ENCODE measurements at regions not wholly inside any gene's neighbourhood (a gene's known extent, or its start where the extent isn't known, plus 50 kb on each side); places are given as distances from the start of the nearest gene placed in this dataset.

DNA sequence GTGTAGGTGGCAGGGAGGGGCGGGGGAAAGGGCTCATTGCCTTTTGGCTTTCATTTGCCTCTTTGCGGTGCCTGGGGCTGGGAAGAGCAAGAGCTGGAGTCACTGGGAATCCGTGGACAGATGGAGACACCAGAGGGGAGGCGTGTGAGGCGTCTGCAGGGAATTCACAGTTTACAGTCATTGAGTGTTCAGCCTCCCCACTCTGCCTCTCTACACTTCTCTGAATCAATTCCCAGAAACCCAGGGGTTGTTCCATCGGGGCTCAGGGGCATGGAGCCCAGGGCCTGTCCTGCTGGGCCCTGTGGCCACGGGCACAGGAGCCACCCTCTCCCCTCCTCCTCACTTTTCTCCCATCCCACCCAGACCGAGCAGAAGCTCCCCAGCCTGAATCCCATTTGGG lies 160.5 kb upstream of the NAV2 start:
- DNase-seq, result no peak
- Mint-ChIP-seq H3K27me3 (ENCODE audit: low read depth) (peaks cover 2% of the 10 kb centered on the region), H3K36me3 (ENCODE audit: low read depth) (no peaks in the 10 kb centered on the region), H3K4me3 (no peak overlapping the region), H3K27ac (no peak overlapping the region), H3K4me1 (ENCODE audit: low read depth) (no peaks in the 10 kb centered on the region), H3K9me3 (ENCODE audit: insufficient read depth) (no peaks in the 10 kb centered on the region)
- no peak for ATAC-seq
- CTCF ChIA-PET, result interaction anchor here (0.8 to 1.2 kb wide), 3 partner anchors 9 to 481 kb away, joined by 3 to 6 read pairs (median 5); no protein-coding TSS in a partner anchor
- POLR2A ChIA-PET, result no interaction called here

DNA sequence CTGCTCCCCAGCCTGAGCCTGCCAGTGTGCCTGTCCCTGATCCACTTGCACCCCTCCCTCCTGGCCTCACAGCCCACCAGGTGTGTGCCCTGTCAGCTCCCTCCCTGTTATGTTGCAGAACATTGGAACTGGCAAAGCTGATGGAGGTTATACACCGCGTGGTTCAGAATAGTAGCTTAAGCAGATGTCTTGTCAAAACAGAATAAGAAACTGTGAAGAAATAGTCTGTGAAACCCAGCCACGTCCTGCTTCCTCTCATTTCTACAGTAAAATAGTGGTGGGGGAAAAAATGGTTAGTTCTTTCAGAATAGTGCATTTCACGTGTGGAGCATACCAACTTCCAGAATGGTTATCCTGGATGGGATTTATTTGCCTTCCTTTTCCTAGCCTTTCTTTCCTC lies 161.2 kb upstream of the NAV2 start:
- POLR2A ChIA-PET, result no interaction called here

DNA sequence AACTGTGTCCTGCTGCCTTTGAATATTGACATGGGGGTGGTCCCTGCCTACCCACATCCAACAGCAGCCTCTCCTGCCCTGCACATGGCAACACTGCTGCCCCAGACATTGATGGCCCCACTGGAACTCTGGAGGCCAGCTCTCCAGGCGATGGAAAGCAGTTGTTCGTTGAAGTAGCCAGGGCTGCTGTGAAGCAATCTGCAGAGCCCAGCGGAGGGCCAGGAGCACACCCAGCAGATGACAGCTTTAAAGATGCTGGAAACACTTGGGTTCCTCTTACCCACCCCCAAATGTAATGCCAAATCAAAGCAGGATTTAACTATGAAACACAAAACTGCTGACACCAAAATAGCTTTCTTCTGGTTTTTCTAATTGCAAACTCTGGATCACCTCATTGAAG lies 165.6 kb upstream of the NAV2 start:
- H3K4me3 Mint-ChIP-seq, result no peak overlapping the region
- POLR2A ChIA-PET, result no interaction called here
- no peak for ATAC-seq
- H3K27ac Mint-ChIP-seq, result no peak overlapping the region
- no peak for DNase-seq
- no peaks in the 10 kb centered on the region for H3K27me3 Mint-ChIP-seq (ENCODE audit: low read depth)
- H3K9me3 Mint-ChIP-seq (ENCODE audit: insufficient read depth), result no peaks in the 10 kb centered on the region
- H3K36me3 Mint-ChIP-seq (ENCODE audit: low read depth), result no peaks in the 10 kb centered on the region
- H3K4me1 Mint-ChIP-seq (ENCODE audit: low read depth), result no peaks in the 10 kb centered on the region
- CTCF ChIA-PET, result interaction anchor here (1.4 kb wide), 1 partner anchor 476 kb away, joined by 4 read pairs; no protein-coding TSS in a partner anchor

More for the DNA sequence above, 161.2 kb upstream of the NAV2 start:
- Mint-ChIP-seq H3K4me1 (ENCODE audit: low read depth) (no peaks in the 10 kb centered on the region), H3K36me3 (ENCODE audit: low read depth) (no peaks in the 10 kb centered on the region), H3K27ac (no peak overlapping the region), H3K4me3 (no peak overlapping the region), H3K27me3 (ENCODE audit: low read depth) (peaks cover 2% of the 10 kb centered on the region), H3K9me3 (ENCODE audit: insufficient read depth) (no peaks in the 10 kb centered on the region)
- no peak for ATAC-seq
- CTCF ChIA-PET, result interaction anchor here (2.0 kb wide), 1 partner anchor 480 kb away, joined by 7 read pairs; no protein-coding TSS in a partner anchor
- no peak for DNase-seq

DNA sequence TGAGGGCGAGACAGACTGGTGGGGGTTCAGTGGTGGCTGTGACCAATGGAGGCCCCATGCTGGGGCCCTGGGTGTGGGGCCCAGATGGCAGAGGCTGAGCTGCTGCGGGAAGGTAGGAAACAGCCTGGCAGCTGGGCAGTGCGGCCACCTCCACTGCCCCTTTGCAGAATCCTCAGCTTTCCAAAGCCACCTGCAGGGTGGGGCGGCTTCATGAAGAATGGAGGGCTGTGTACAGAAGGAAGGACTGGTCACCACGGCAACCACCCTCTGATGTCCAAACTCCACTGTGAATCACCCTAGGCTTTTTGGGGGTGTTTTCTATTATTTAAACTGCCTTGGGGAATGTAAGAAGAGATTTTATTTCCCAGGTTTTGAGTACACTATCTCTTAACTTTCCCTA lies 166.3 kb upstream of the NAV2 start:
- no peak overlapping the region for H3K27ac Mint-ChIP-seq
- DNase-seq, result no peak
- CTCF ChIA-PET, result interaction anchor here (1.4 kb wide), 1 partner anchor 475 kb away, joined by 4 read pairs; no protein-coding TSS in a partner anchor
- no peak for ATAC-seq
- POLR2A ChIA-PET, result no interaction called here
- H3K36me3 Mint-ChIP-seq (ENCODE audit: low read depth), result no peaks in the 10 kb centered on the region
- H3K4me1 Mint-ChIP-seq (ENCODE audit: low read depth), result no peaks in the 10 kb centered on the region
- H3K4me3 Mint-ChIP-seq, result no peak overlapping the region
- no peaks in the 10 kb centered on the region for H3K27me3 Mint-ChIP-seq (ENCODE audit: low read depth)
- no peaks in the 10 kb centered on the region for H3K9me3 Mint-ChIP-seq (ENCODE audit: insufficient read depth)

DNA sequence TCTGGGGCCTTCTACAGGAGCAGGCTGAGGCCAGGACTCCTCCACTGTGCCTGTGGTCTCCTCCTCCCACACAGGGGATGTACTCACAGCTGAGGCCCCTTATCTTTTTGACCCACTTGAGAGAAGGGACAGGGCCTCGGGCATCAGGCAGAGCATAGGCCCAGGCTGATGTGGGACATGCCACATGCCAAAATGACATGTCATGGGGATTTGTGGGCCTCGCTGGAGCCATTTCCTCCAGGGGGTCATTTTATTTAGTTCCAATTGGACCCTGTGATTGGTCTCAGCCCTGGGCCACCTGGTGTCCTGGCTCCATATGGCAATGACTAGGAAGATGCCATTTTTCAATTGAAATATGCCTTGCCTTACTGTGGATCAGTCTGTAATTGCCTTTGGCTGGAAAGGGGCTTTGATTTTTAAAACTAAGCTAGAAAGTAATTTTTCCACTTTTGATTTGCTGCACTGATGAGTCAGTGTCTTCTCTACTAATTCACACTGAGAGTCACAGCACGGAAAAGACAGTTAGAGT lies 171.1 kb upstream of the NAV2 start:
- DNase-seq (no peak), ATAC-seq (no peak)
- ChIA-PET POLR2A (no interaction called here), CTCF (interaction anchor here (1.2 to 2.3 kb wide), 4 partner anchors 11 to 471 kb away, joined by 3 to 6 read pairs (median 5); no protein-coding TSS in a partner anchor)
- H3K4me3 Mint-ChIP-seq, result no peak overlapping the region
- H3K27me3 Mint-ChIP-seq (ENCODE audit: low read depth), result no peaks in the 10 kb centered on the region
- H3K36me3 Mint-ChIP-seq (ENCODE audit: low read depth), result no peaks in the 10 kb centered on the region
- H3K4me1 Mint-ChIP-seq (ENCODE audit: low read depth), result no peaks in the 10 kb centered on the region
- H3K27ac Mint-ChIP-seq, result no peak overlapping the region
- no peaks in the 10 kb centered on the region for H3K9me3 Mint-ChIP-seq (ENCODE audit: insufficient read depth)

DNA sequence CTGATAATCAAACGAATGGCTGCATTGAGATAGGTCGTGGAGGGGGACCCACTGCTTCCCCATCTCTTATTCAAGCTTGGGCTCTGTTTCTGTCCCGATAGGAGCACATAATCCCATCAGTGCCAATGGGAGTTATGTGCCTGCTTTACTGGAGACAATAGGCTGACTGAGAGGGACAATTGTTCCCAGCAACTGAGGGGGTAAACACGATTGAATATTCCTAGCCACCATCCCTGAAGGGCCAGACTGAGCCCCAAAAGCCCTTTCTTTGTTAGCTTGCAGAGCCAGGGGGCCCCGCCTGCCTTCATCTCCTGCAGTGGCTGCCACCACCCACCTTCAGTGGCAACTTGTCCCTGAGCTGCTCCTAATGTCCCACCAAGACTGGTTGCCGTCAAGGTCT lies 172.8 kb upstream of the NAV2 start:
- ATAC-seq (no peak), DNase-seq (no peak)
- Mint-ChIP-seq H3K9me3 (ENCODE audit: insufficient read depth) (no peaks in the 10 kb centered on the region), H3K27me3 (ENCODE audit: low read depth) (peaks cover 2% of the 10 kb centered on the region), H3K4me3 (no peak overlapping the region), H3K4me1 (ENCODE audit: low read depth) (no peaks in the 10 kb centered on the region), H3K27ac (no peak overlapping the region), H3K36me3 (ENCODE audit: low read depth) (no peaks in the 10 kb centered on the region)
- CTCF ChIA-PET, result no interaction called here
- POLR2A ChIA-PET, result no interaction called here

DNA sequence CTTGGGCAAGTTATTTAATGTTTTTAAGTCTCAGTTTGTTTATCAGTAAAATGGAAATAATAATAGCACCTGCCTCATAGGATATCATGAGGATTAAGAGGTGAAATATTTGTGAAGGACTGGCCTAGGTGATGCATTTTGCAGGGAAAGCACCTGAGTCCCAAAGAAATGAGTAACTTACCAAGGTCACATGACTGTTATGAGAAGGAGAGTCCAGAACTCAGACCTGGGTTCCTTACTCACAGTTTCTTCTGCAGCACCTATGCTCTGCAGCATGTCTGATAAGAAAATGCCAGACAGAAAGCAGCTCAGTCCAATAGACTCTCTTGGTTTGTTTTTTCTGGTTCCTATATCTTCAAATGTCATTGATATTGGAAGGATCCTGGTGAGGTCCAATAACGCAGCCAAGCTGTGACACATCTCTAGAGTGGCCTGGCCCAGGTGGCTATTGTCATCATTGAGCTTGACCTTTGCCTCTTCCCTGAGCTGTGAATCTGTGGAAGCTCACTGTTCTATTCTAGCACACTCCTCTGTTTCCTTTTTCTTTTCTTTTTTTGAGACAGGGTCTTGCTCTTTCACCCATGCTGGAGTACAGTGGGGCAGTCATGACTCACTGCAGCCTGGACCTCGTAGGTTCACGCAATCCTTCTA lies 174.7 kb upstream of the NAV2 start:
- ATAC-seq, result no peak
- no peak for DNase-seq
- H3K9me3 Mint-ChIP-seq (ENCODE audit: insufficient read depth), result no peaks in the 10 kb centered on the region
- peaks cover 2% of the 10 kb centered on the region for H3K27me3 Mint-ChIP-seq (ENCODE audit: low read depth)
- H3K27ac Mint-ChIP-seq, result no peak overlapping the region
- no peaks in the 10 kb centered on the region for H3K4me1 Mint-ChIP-seq (ENCODE audit: low read depth)
- no peaks in the 10 kb centered on the region for H3K36me3 Mint-ChIP-seq (ENCODE audit: low read depth)
- CTCF ChIA-PET, result no interaction called here
- H3K4me3 Mint-ChIP-seq, result no peak overlapping the region
- POLR2A ChIA-PET, result no interaction called here

DNA sequence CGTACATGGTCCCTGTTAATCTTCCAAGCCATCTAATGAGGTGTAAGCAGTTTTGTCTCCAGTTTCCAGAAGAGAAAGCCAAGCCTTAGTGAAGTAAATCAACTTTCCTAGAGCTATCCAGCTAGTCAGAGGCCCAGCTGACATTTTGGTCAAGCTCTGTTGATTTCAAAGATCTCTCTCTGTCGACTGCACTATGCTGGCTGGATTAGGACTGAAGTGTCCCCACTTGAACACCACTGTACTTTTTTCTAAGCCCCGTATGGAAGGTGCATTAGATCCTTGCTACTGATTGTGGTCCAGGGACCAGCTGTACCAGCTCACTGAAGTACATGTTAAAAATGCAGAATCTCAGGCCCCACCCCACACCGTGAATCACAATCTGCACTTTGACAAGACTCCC lies 176.5 kb upstream of the NAV2 start:
- CTCF ChIA-PET, result interaction anchor here (1.1 to 1.4 kb wide), 2 partner anchors 18 to 24 kb away, joined by 3 read pairs; no protein-coding TSS in a partner anchor
- H3K36me3 Mint-ChIP-seq (ENCODE audit: low read depth), result no peaks in the 10 kb centered on the region

DNA sequence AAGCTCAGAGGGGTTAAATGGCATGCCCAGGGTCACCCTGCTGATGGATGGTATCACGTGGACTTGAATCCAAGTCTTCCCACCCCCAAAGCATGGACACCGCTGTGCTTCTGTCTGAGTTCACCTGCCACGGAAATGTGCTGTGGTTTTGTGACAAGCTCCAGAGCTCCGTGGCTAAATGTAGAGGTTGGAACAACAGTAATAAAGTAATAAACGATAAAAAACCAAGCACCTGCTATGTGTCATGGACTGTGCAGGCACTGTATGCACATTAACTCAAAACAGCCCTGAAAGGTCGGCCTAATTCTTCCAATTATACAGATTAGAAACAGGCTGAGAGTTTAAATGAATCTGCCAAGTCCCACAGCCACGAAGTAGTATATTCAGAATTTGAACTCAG lies 182.1 kb upstream of the NAV2 start:
- H3K27ac Mint-ChIP-seq, result no peak overlapping the region
- H3K9me3 Mint-ChIP-seq (ENCODE audit: insufficient read depth), result no peaks in the 10 kb centered on the region
- ATAC-seq (no peak), DNase-seq (no peak)
- peaks cover 4% of the 10 kb centered on the region for H3K27me3 Mint-ChIP-seq (ENCODE audit: low read depth)
- no peaks in the 10 kb centered on the region for H3K36me3 Mint-ChIP-seq (ENCODE audit: low read depth)
- CTCF ChIA-PET, result no interaction called here
- POLR2A ChIA-PET, result no interaction called here
- no peak overlapping the region for H3K4me3 Mint-ChIP-seq
- H3K4me1 Mint-ChIP-seq (ENCODE audit: low read depth), result no peaks in the 10 kb centered on the region

More for the DNA sequence above, 176.5 kb upstream of the NAV2 start:
- Mint-ChIP-seq H3K4me1 (ENCODE audit: low read depth) (no peaks in the 10 kb centered on the region), H3K27ac (no peak overlapping the region), H3K27me3 (ENCODE audit: low read depth) (peaks cover 2% of the 10 kb centered on the region), H3K9me3 (ENCODE audit: insufficient read depth) (no peaks in the 10 kb centered on the region), H3K4me3 (no peak overlapping the region)
- no peak for ATAC-seq
- no peak for DNase-seq
- POLR2A ChIA-PET, result no interaction called here

DNA sequence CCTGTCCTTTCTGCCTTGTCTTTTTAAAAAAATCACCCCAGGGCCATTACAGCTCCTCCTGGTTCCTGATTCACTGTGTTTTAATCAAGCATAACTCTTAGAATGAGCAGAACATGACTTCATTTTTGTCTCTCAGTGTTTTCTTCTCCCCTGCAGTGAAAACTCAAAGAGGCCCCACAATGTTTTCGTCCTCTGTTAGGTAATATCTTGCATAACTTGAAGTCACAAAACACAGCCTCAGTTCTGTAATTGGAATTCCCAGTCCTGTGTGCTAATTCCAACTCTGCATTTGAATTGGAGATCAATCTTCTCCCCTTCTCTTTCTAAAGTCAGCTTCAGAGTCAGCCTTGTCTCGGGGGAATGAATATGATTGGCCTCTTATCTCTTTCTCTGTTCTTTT lies 186.5 kb upstream of the NAV2 start:
- no peaks in the 10 kb centered on the region for H3K4me1 Mint-ChIP-seq (ENCODE audit: low read depth)
- DNase-seq (no peak), ATAC-seq (no peak)
- ChIA-PET CTCF (no interaction called here), POLR2A (no interaction called here)
- H3K36me3 Mint-ChIP-seq (ENCODE audit: low read depth), result no peaks in the 10 kb centered on the region
- H3K27ac Mint-ChIP-seq, result no peak overlapping the region
- H3K9me3 Mint-ChIP-seq (ENCODE audit: insufficient read depth), result no peaks in the 10 kb centered on the region
- peaks cover 2% of the 10 kb centered on the region for H3K27me3 Mint-ChIP-seq (ENCODE audit: low read depth)
- no peak overlapping the region for H3K4me3 Mint-ChIP-seq

DNA sequence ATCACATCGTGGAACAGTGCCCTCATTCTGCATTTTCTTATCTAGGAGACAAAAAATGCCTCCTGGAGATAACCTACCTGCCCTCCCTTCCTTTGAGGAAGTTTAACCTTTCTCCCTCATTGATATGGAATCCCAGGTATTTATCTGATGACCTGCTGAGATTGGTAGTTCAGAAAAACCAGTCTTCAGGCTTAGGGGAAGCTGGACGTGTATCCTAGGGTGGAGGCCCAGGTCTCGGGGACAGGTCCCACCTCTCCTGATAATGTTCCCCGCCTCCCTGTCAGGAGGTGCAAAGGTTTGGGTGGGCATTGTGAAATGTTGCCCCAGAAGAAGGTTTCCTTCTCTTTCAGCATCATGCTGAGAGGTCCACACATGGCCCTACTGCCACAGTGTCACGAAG lies 186.9 kb upstream of the NAV2 start:
- Mint-ChIP-seq H3K4me3 (no peak overlapping the region), H3K36me3 (ENCODE audit: low read depth) (no peaks in the 10 kb centered on the region), H3K9me3 (ENCODE audit: insufficient read depth) (no peaks in the 10 kb centered on the region), H3K4me1 (ENCODE audit: low read depth) (no peaks in the 10 kb centered on the region), H3K27me3 (ENCODE audit: low read depth) (peaks cover 2% of the 10 kb centered on the region), H3K27ac (no peak overlapping the region)
- no peak for DNase-seq
- ChIA-PET CTCF (no interaction called here), POLR2A (no interaction called here)
- no peak for ATAC-seq

DNA sequence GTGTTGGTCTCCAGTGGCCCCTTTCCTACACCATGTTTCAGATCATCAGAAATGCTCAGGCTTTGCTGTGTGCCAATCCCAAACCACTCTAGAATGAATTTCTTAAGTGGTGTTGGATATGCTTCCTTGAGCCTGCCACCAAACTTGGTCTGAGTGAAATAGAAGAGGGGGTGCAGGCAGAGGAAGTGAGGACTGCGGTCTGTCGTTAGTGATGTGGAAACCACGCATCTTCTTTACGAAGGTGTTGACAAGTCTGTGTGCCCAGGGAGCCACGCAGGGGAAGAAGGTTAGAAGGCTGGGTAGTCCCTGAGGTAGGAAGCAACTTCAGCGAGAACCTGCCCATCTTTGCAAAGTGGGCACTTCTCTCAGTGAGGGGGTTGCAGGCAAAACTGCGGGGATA lies 187.4 kb upstream of the NAV2 start:
- Mint-ChIP-seq H3K4me1 (ENCODE audit: low read depth) (no peaks in the 10 kb centered on the region), H3K4me3 (no peak overlapping the region), H3K27me3 (ENCODE audit: low read depth) (peaks cover 2% of the 10 kb centered on the region), H3K36me3 (ENCODE audit: low read depth) (no peaks in the 10 kb centered on the region), H3K9me3 (ENCODE audit: insufficient read depth) (no peaks in the 10 kb centered on the region), H3K27ac (no peak overlapping the region)
- CTCF ChIA-PET, result no interaction called here
- DNase-seq (no peak), ATAC-seq (no peak)
- POLR2A ChIA-PET, result no interaction called here
